ENCODE measurements at regions not wholly inside any gene's neighbourhood (a gene's known extent, or its start where the extent isn't known, plus 50 kb on each side); places are given as distances from the start of the nearest gene placed in this dataset.

GRCh38 chr20:11214256-11214840, 540.5 kb upstream of the JAG1 start:
- TF ChIP-seq CTCF (IDR thresholded peaks at IDR 0.05) (no peak), POLR2AphosphoS5 (IDR thresholded peaks at IDR 0.05) (no peak)

Data from sigmoid colon (tissue), 4 donors.